Rectal smooth muscle tissue (tissue), 1 donor: ENCODE measurements at regions not wholly inside any gene's neighbourhood (a gene's known extent, or its start where the extent isn't known, plus 50 kb on each side); places are given as distances from the start of the nearest gene placed in this dataset.

Source experiments
- H3K27ac ChIP-seq: one replicate; pipeline ENCODE4 v1.7.0; 2013; ENCODE audit warnings: low read depth, low read length, inconsistent platforms
- H3K27me3 ChIP-seq: one replicate; pipeline ENCODE4 v1.7.0; 2013; ENCODE audit warnings: low read length; ENCODE audit not compliant: control insufficient read depth, insufficient read depth
- H3K36me3 ChIP-seq: one replicate; pipeline ENCODE4 v1.7.0; 2013; ENCODE audit warnings: low read length; ENCODE audit not compliant: control insufficient read depth, insufficient read depth
- H3K4me1 ChIP-seq: one replicate; pipeline ENCODE4 v1.7.0; 2013; ENCODE audit warnings: low read length; ENCODE audit not compliant: control insufficient read depth, insufficient read depth
- H3K4me3 ChIP-seq: one replicate; pipeline ENCODE4 v1.7.0; 2013; ENCODE audit warnings: low read length
- H3K9ac ChIP-seq: one replicate; pipeline ENCODE4 v1.7.0; 2013; ENCODE audit warnings: low read length

- Histone ChIP-seq H3K27ac (no peak overlapping the region), H3K27me3 (no peaks in the 10 kb centered on the region), H3K4me1 (no peaks in the 10 kb centered on the region), H3K9ac (no peak overlapping the region), H3K36me3 (no peaks in the 10 kb centered on the region), H3K4me3 (no peak overlapping the region)
Measured at GRCh38 chr21:26293141-26293946, 122.8 kb upstream of the APP start.

- no peak overlapping the region for H3K9ac ChIP-seq
- H3K27me3 ChIP-seq = no peaks in the 10 kb centered on the region
- H3K27ac ChIP-seq = no peak overlapping the region
- no peaks in the 10 kb centered on the region for H3K36me3 ChIP-seq
- H3K4me3 ChIP-seq = no peak overlapping the region
- H3K4me1 ChIP-seq = no peaks in the 10 kb centered on the region
Measured at GRCh38 chr21:26288026-26288425, 117.5 kb upstream of the APP start.

- H3K27me3 ChIP-seq = no peaks in the 10 kb centered on the region
- no peak overlapping the region for H3K9ac ChIP-seq
- H3K4me1 ChIP-seq = no peaks in the 10 kb centered on the region
- no peak overlapping the region for H3K4me3 ChIP-seq
- H3K36me3 ChIP-seq = no peaks in the 10 kb centered on the region
- H3K27ac ChIP-seq = no peak overlapping the region
Measured at GRCh38 chr21:26284531-26284930, 114.0 kb upstream of the APP start.

GRCh38 chr21:26282058-26282457 is 111.5 kb upstream of the APP start:
- H3K27me3 ChIP-seq = no peaks in the 10 kb centered on the region
- H3K4me1 ChIP-seq = no peaks in the 10 kb centered on the region
- no peaks in the 10 kb centered on the region for H3K36me3 ChIP-seq
- H3K4me3 ChIP-seq = no peak overlapping the region
- H3K27ac ChIP-seq = no peak overlapping the region
- no peak overlapping the region for H3K9ac ChIP-seq

- Histone ChIP-seq H3K27ac (no peak overlapping the region), H3K27me3 (no peaks in the 10 kb centered on the region), H3K9ac (no peak overlapping the region), H3K4me1 (no peaks in the 10 kb centered on the region), H3K36me3 (no peaks in the 10 kb centered on the region), H3K4me3 (no peak overlapping the region)
Measured at GRCh38 chr21:26281506-26281905, 110.9 kb upstream of the APP start.

- Histone ChIP-seq H3K36me3 (no peaks in the 10 kb centered on the region), H3K27ac (no peak overlapping the region), H3K9ac (no peak overlapping the region), H3K4me1 (no peaks in the 10 kb centered on the region), H3K27me3 (no peaks in the 10 kb centered on the region), H3K4me3 (no peak overlapping the region)
Measured at GRCh38 chr21:26280775-26281174, 110.2 kb upstream of the APP start.

- Histone ChIP-seq H3K27me3 (no peaks in the 10 kb centered on the region), H3K27ac (no peak overlapping the region), H3K4me3 (no peak overlapping the region), H3K4me1 (no peaks in the 10 kb centered on the region), H3K9ac (no peak overlapping the region), H3K36me3 (no peaks in the 10 kb centered on the region)
Measured at GRCh38 chr21:26280148-26280547, 109.6 kb upstream of the APP start.

GRCh38 chr21:26275801-26276200 is 105.2 kb upstream of the APP start:
- Histone ChIP-seq H3K4me1 (no peaks in the 10 kb centered on the region), H3K27ac (no peak overlapping the region), H3K36me3 (no peaks in the 10 kb centered on the region), H3K9ac (no peak overlapping the region), H3K4me3 (no peak overlapping the region), H3K27me3 (no peaks in the 10 kb centered on the region)

- Histone ChIP-seq H3K36me3 (no peaks in the 10 kb centered on the region), H3K27me3 (no peaks in the 10 kb centered on the region), H3K4me3 (no peak overlapping the region), H3K4me1 (no peaks in the 10 kb centered on the region), H3K27ac (no peak overlapping the region), H3K9ac (no peak overlapping the region)
Measured at GRCh38 chr21:26273686-26274313, 103.2 kb upstream of the APP start.

GRCh38 chr21:26267389-26267788 is 96.8 kb upstream of the APP start:
- Histone ChIP-seq H3K27ac (no peak overlapping the region), H3K9ac (no peak overlapping the region), H3K27me3 (no peaks in the 10 kb centered on the region), H3K36me3 (no peaks in the 10 kb centered on the region), H3K4me3 (no peak overlapping the region), H3K4me1 (no peaks in the 10 kb centered on the region)

- Histone ChIP-seq H3K4me3 (no peak overlapping the region), H3K36me3 (no peaks in the 10 kb centered on the region), H3K27me3 (no peaks in the 10 kb centered on the region), H3K9ac (no peak overlapping the region), H3K27ac (no peak overlapping the region), H3K4me1 (no peaks in the 10 kb centered on the region)
Measured at GRCh38 chr21:26246073-26246472, 75.5 kb upstream of the APP start.

GRCh38 chr21:26245428-26245827 is 74.9 kb upstream of the APP start:
- Histone ChIP-seq H3K9ac (no peak overlapping the region), H3K27me3 (no peaks in the 10 kb centered on the region), H3K4me3 (no peak overlapping the region), H3K4me1 (no peaks in the 10 kb centered on the region), H3K36me3 (no peaks in the 10 kb centered on the region), H3K27ac (no peak overlapping the region)

- no peaks in the 10 kb centered on the region for H3K36me3 ChIP-seq
- H3K4me1 ChIP-seq = no peaks in the 10 kb centered on the region
- H3K27me3 ChIP-seq = no peaks in the 10 kb centered on the region
- no peak overlapping the region for H3K9ac ChIP-seq
- no peak overlapping the region for H3K4me3 ChIP-seq
- no peak overlapping the region for H3K27ac ChIP-seq
Measured at GRCh38 chr21:26238646-26239045, 68.1 kb upstream of the APP start.
